ENCODE measurements at regions not wholly inside any gene's neighbourhood (a gene's known extent, or its start where the extent isn't known, plus 50 kb on each side); places are given as distances from the start of the nearest gene placed in this dataset.

DNA sequence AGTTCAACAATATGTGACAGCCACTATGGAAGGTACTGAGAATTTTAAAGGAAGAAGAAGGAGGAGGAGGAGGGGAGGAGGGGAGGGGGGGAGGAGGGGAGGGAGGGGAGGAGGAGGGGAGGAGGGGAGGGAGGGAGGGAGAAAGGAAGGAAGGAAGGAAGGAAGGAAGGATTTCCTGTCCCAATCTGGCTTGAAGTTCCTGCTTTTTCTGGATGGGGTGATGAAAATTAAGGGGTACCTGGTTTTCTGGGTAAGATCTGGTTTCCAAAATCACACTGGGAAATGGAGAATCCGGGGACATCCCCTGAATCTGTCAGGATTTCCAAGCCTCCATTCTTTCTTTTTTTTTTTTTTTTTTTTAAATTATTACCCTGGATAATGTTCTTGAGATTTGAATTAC is 271.8 kb downstream of the MTX2 start:
- no peak for TF ChIP-seq POLR2AphosphoS5 (IDR thresholded peaks at IDR 0.05; ENCODE audit: borderline replicate concordance, low read depth, low read length)
- TF ChIP-seq EZH2 (IDR thresholded peaks at IDR 0.05), result no peak
- TF ChIP-seq FOXP2 (optimal IDR thresholded peaks at IDR 0.05; ENCODE audit: control extremely low read depth, extremely low read length, insufficient read depth), result no peak
